ENCODE measurements at regions not wholly inside any gene's neighbourhood (a gene's known extent, or its start where the extent isn't known, plus 50 kb on each side); places are given as distances from the start of the nearest gene placed in this dataset.

DNA sequence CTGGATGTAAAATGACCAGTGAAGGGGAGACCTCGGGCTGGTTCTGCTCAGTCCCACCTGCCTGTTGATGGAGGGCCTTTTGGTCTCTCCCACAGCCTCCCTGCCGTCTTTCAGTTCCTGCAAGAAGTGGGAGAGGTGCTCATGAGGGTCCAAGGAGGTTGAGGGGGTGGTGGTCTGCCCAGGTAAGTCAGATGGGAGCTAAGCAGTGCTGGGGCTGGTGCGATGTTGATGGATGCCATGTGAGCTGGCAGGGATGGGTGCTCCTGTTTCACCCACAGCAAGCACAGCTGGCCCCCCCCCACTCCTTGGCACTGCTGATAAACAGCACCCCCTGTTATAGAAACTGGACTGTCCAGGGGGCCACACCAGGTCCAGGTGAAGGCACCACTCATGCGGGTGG lies 145.6 kb downstream of the NSG2 start:
- no peak for DNase-seq (ENCODE audit: low read depth)

DNA sequence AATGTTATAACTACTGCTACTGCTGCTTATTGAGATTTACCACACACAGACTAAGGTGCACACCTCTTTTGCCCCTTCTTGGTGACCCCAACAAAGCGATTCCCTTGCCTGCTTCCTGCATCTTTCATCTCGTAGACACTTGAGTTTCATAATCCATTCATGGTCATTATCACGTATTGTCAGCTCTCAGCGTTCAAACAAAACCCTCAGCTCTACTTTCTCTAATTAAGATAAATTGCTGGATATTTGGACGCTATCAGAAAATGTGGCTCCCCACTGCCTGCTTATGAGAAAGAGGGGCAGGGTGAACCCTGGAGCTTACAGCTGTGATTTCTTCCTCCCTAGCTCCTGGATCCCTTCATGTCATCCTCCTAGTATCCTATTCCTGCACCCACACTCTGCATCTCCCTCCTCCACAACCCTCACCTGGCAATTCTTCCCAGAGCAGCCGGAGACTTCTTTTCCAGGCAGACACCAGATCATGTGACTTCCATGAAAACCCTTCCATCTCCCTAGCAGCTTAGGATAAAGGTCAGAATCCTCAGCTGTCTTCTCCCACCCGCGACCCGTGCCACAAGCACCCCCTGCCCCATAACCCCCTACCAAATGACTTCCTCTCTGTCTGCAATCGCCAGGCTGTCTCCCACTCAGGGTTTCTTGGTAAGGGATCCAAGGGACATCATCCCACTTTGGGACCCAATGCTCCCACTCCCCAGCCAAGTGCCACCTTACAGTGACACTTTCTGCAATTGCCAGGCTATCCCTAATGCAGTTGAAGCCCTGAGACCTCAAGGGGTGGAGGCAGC lies 146.5 kb downstream of the NSG2 start:
- DNase-seq (ENCODE audit: low read depth) = no peak

DNA sequence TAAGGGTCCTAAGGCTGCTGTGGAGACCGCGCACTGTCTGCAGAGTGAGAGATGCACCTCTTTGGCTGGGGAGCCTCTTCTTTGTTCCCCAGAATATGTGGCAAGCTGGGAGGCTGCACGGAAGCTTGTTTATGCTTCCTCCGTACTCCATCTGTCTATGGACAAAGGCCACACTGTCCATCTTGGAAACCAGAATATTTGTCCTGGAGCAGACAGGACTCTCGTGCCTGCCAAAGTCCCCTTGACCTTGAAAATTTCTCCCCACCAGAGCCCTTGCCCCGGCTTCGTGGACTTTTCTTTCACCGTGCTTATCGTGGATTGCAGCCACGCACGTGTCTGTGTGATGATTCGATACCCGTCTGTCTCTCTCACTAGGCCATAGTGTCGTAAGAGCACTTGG lies 147.4 kb downstream of the NSG2 start:
- DNase-seq (ENCODE audit: low read depth) = no peak

DNA sequence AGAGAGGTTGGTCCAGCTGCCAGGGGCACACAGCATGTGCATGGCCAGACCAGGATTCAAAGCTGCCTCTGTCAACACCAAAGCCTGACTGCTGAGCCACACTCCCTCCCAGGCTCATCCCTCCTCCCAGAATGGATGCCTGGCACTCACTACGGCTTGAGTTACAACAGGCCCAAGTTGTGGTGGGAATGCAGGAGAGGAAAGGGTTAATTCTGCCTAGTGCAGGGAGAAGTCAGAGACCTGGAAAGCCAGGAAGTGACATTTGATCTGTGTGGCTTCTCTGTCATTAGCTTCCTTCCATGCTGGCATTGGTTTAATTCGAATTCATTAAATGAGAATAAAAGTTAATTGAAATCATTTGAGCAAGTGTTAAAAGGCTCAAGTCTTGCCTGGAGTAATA lies 150.0 kb downstream of the NSG2 start:
- no peak for DNase-seq (ENCODE audit: low read depth)

DNA sequence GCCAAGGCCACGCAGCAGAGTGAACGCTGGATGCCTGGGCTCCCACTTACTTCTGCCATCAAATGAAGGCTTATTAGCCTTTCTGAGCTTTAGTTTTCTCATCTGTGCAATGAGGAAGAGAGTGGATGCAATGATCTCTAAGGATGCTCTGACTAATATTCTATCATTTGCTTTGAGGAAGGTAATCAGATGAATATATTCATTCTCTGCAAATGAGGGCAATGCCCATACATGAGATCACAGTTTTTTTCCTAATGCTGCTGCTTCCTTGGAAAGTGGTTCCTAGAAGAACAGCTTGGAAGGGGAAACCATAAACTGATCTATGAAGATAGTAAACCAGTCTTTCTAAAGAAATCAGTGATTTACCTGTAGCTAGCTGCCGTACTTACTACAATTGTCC lies 152.4 kb downstream of the NSG2 start:
- no peak for DNase-seq (ENCODE audit: low read depth)

DNA sequence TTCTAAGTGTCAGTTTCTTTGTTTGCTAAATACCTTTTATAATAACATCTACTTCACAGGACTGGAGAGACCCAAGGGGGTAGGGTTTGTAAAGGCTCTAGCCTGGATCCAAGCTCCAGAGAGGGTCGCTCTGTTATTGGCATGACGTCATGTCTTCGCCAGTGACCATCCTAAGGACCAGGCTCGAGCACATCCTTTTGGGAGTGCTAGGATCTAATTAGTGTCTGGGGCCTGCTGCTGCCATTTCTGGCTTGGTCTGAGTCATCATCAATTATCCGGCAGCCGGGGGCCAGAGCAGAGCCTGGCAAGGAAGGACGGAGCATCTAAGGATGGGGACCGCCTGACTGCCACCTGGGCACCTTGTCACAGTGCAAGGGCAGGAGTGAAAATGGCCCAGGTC lies 153.0 kb downstream of the NSG2 start:
- DNase-seq (ENCODE audit: low read depth) = no peak

DNA sequence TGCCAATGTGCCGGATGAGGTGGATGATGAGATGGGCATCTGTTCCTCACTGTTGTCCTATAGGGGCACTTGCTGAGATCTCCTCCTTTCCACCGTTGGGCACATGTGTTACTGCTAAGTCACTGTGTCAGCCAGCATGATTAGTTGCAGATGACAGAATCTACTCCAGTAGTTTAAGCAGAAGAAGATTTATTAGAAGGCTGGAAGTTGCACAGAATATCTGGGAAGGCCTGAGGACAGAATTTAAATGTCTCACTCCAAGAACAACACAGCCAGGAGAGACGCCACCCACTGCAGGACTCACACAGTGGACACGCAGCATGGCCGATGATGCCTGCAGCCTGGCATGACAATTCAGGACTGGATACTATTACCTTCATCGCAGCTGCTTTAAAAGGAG lies 157.5 kb downstream of the NSG2 start:
- DNase-seq (ENCODE audit: low read depth) = no peak

DNA sequence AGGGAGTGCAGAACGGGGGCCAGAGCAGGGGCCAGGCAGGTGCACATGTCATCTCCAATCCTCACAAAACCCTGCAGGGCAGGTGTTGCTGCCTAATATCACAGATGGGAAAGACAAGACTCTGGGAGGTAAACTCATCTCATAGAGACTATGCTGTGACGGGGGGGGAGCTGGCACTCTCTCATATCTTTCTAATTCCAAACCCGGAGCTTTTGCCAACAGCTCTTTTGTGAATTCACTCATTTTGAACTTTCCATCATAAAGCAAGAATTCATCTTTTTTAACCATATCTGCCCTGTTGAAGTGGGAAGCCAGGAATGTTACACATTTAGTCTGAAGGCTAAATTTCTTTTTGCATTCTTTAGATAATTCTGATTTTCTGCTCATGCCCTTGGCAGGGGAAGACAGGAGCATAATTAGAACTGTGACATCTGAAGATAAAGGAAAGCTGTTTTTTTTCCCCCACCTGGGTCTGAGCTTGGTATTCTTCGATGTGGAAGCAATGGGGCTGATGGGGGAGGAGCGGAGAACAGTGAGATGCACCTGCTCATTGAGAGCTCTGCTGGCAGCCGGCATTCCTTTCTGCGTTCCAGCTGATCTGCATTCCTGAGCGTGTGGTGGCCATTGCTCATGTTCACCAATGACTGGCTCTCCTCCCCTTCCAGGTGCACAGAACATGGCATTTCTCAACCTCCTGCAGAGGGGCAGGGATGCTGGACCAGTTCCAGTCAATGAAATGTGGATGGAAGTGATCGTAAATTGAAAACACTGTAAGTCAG lies 159.2 kb downstream of the NSG2 start:
- DNase-seq (ENCODE audit: low read depth) = no peak

DNA sequence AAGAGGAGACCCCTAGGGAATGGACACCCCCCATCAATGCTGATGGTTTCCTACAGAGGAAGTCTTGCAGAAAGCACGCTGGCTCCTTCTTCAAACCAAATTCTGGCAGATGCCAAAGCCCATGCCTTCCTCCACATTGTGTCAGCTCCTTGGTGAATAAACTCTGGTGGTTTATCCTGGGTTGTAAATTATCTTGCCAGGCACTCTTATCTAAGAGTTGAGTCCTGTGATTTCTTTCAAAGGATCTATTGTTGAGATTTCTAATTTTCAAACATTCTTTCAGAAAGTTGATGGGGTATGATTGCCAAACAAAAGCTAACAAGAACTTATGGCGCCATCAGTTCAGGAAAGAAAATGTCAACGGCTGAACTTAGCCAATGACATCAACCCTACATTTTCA lies 160.4 kb downstream of the NSG2 start:
- no peak for DNase-seq (ENCODE audit: low read depth)

DNA sequence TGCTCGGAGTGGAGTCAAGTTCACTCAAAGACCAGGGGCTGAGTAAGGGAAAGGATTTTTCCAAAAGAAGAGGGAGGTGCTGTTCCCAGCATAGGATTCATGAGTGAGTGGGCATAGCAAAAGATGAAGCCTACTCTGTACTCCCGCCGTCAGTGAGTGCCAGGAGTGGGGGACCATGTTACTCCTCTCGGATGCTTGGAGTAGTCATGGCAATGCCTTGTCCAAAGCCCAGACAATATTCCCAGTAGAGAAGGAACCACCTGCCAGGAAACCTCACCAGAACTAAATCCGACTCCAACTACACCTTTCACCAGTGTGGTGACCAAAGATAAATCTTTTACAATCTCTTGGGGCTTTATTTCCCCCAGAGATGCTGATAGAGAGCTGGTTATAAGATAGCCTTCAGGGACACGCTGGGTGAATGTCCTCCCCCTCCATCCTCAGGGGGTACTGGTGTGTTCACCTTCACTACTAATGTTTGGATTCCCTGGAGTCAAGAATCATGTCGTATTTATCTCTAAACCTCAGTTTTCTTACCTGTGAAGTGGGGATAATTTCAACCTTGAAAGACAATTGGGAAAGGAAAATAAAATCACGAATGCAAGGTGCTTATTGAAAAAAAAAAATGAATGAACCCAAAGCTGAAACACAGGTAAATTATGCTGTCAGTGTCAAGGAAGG lies 165.2 kb downstream of the NSG2 start:
- DNase-seq (ENCODE audit: low read depth) = no peak

DNA sequence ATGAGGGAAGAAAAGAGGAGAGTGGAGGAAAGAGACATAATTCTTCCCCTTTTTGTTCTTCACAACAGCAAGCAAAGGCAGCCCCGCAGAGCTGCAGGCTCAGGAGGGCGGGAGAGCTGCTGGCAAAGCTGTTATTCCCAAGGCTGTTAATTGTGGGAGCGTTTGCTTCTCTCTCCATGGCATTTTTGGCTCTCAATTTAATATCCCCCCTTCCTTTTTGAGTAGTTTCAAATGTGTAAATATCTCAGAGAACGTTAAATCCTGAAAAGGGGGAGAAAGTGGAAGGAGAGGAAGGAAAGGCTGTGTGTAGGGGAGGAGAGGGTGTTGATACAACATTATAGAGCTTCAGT lies 165.7 kb downstream of the NSG2 start:
- DNase-seq (ENCODE audit: low read depth) = no peak

DNA sequence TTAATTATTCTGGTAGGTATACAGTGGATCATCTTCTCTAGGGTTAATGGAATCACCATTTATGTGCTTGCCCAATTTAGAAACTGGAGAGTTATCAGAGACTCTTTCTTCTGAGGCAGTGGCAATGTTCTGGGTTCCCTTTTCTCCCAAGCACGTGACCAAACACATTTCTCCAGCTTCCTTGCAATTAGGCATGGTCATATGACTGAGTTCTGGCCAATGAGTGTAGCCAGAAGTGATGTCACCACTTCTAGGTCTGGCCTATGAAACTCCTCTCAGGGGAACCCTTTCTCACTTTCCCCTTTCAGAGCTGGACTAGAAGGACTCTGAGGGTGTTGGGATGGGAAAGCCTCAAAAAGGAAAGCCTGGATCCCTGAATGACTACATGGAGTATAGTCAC lies 172.0 kb downstream of the NSG2 start:
- no peak for DNase-seq (ENCODE audit: low read depth)

DNA sequence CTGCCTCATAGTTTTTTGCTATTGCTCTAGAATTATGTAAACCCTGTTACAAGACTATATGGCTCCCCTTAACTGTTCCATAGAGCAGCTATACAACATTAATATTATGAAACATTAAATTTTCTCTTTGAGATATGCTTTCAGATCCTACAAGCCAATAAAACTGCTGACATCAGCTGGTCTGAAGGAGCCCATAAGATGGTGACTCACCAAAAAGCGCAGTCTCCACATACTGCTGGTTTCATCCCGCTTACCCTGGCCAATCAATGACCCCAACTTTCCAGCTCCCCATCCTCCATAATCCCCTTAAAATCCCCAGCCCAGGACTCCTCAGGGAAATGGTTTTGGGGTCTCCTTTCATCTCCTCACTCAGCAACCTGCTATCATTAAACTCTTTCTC lies 172.7 kb downstream of the NSG2 start:
- no peak for DNase-seq (ENCODE audit: low read depth)

DNA sequence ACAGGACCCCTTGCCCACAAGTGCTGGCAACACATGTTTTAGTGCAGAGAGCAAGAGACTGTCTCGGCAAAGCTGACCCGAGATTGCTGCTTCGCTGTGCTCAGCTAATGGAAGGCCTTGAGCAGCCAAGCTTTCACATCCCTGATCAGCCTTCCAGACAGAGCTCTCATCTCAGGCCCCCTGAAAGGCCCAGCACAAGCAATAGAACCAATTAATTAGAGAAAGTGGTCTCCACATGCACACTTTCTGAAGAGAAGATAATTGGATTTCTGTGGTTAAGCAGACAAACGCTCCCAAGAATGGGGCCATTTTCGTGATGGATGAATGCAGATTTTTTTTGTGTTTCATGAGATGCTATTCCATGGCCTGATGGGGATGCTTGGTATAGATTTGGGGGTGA lies 174.9 kb downstream of the NSG2 start:
- DNase-seq (ENCODE audit: low read depth) = no peak

DNA sequence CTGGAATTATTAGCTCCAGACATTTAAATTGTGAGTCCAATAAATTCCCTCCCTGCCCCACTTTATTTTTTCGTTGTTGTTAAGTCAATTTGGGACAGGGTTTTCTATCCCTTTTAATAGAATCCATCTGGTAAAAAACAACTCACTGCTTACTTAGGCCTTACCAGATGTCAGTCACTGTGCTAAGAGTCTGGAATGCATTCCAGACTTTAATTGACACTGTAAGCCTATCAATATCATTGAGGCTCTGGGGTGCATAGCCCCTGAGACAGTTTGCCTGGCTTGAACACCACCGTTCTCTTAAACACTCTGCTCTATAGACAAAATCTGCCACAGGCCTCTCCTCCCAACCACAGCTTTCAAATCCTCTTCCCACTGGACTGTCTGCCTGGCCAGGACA lies 175.9 kb downstream of the NSG2 start:
- no peak for DNase-seq (ENCODE audit: low read depth)

DNA sequence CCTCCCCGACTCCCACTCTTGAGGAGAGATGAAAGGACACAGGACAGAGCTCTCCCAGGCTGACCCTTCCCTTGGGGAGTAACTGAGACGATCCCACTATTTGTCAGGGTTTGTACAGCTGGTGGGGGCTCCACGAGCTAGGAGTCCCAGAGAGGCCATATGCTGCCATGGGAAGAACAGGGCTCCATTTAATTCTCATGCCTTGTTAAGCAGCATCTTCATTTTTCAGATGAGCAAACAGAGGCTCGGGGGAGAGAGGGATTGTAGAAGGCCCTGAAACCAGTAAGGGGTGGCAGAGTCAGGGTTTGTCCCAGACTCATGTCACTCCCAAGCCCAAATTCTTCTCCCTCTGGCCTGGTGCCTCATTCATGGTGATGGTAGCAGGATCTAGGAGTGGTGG lies 176.4 kb downstream of the NSG2 start:
- no peak for DNase-seq (ENCODE audit: low read depth)

DNA sequence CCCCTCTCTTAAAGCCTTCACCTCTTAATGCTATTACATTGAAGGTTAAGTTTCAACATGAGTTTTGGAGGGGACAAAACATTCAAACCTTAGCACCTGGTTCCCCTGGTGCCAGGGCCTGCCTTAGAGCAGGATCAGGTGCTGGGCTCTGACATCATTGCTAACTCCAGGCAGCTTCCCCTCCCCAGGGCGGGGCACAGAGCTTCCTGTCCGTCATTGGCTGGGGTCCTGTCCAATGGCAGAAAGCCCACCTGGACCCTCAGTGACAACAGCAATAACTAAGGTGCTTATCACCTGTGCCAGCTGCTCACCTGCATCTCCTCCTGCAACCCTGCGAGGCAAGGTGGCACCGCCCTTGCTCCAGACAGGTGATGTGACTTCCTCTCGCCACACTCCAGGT lies 177.4 kb downstream of the NSG2 start:
- DNase-seq (ENCODE audit: low read depth) = no peak

DNA sequence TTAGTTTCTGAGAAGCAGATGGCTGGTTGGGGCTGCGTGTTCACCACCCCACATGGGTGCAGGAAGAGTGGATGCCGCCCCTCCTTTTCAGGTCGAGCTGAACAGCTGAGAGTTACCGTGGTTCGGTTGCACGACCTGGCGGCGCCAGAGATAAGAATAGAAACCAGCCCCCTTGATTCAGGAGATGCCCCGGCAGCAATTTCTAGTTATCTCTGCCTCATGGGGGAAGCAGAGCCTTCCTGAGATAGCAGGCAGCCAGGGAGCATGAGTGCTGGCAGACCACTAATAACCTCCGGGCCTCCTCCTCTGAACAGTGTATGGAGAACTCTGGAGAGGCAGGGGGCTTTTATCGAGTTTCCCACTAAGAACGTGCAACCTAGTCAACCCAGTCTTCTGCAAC lies 177.8 kb downstream of the NSG2 start:
- no peak for DNase-seq (ENCODE audit: low read depth)

DNA sequence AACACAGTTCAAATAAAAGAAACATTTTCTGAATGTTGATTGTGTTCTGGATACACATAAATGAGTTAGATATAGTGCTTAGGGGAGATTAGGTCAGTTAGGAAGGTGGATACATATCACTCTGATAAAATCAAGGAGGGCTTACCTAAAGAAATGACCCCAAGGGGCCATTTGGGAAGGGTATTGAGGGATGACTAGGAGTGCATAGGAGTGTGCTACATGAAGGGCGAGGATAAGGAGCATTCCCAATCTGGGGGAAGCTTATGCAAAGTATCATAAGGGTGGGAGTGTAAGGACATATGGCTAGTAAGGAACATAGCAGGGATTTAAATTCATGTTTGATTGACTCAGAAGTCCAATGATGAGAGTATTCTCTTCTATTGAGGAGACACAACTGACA lies 183.6 kb downstream of the NSG2 start:
- DNase-seq (ENCODE audit: low read depth) = no peak

DNA sequence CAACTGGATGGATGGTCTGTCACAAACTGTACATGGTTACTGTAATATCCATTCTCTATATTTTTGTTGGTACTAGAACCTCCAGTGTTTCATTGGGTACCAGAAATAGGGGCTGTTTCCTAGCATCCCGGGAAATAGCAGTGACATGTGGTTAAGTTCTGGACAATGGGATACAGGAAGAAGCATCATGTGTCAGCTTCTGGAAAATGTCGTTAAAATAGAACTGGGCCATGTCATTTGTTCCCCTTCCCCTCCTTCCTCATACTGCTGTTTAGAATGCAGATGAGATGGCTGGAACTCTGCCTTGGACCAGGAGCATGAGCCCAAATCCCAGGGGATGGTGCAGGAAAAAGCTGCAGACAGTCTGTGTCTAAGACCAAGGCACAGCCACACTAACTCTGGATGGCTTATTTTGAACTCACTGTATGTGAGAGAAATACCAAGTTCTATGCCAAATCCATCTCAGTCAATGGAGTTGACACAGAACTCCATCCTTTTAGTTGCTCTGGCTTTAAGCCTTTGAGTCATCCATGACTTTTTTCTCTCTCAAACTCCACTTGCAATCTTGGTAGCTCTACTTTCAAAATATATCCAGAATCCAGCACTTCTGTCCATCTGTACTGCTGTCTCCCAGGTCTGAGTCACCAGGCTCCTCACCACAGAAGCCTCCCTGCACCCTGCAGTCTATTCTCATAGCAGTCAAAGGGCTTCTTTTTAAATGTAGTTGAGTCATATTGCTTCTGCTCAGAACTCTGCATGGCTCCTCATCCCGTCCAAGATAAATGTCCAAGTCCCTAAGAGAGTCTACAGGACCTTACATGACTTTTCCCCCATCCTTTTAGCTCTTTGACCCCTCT lies 184.2 kb downstream of the NSG2 start:
- peak; percentile 97 for DNase-seq (ENCODE audit: low read depth)

DNA sequence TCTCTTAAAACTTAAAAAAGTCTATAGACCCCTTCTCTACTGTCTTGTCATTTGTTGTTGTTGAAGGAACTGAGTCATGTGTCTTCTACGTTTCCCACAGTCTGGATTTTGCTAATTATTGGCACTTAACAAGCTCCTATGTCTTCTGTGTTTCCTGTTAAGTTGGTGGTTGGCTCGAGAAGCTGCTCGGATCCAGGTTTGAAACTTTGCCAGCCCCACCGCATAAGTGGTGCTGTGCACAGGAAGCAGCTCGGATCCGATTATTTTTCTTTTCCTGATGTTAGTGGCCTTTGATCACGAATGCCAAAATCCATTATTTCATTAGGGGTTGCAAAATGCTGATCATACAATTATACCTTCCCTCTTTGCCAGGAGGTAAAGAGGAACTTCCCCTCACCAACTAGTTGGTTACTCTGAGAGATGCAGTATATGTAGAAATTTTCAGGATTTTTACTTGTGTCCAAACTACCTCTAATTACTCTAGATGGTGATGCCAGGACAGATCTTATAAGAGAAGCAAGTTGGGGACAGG lies 186.5 kb downstream of the NSG2 start:
- DNase-seq (ENCODE audit: low read depth) = peak; percentile 92
